HG03575 (cell line): ENCODE measurements at regions not wholly inside any gene's neighbourhood (a gene's known extent, or its start where the extent isn't known, plus 50 kb on each side); places are given as distances from the start of the nearest gene placed in this dataset.

Source experiments
- ATAC-seq: cut with Tn5 transposase; IDR thresholded peaks from one replicate; pipeline ENCODE4 v1.9.1; 2021; ENCODE audit not compliant: unreplicated experiment, insufficient number of reproducible peaks, low FRiP score; ENCODE audit errors: extremely low read depth

- no peak for ATAC-seq
These were observed 50.8 kb upstream of the KLHL13 start for GRCh38 chrX:118167361-118167760.

DNA sequence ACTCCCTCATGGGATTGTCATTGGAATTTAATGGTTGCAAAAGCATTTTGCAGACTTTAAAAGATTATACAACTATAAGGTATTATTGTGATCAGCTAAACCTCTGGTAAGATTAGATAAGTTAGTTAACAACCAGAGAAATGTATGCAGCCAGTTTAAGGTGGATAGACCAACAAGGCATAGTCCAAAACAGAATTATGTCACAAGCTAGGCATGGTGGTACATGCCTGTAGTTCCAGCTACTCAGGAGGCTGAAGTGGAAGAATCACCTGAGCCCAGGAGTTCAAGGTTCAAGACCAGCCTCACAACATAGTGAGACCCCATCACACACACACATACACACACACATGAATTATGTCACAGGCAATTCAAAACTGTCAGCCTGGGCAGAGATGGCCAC, 54.7 kb upstream of the KLHL13 start:
- no peak for ATAC-seq

GRCh38 chrX:118174516-118175098, 58.0 kb upstream of the KLHL13 start:
- no peak for ATAC-seq

DNA sequence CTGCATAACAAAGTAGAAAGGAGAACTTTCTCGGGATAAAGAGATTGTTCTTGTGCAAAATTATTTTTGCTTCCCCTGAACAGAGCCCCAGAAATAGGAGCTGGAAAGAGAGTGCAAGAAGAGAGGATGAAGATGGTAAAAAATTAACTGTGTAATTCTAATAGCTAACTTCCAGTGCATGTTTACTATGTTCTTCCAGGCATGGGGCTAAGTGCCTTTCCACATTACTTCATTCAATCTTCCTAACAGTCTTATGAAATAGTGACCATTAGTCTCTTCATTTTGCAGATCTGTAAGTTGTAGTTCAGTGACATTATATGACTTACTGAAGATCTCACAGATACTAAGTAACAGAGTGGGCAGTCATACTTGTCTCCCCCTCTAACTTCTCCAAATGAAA, 61.1 kb upstream of the KLHL13 start:
- no peak for ATAC-seq

GRCh38 chrX:118178450-118178849, 61.8 kb upstream of the KLHL13 start:
- ATAC-seq, result no peak

GRCh38 chrX:118179161-118179560, 62.6 kb upstream of the KLHL13 start:
- ATAC-seq, result no peak

DNA sequence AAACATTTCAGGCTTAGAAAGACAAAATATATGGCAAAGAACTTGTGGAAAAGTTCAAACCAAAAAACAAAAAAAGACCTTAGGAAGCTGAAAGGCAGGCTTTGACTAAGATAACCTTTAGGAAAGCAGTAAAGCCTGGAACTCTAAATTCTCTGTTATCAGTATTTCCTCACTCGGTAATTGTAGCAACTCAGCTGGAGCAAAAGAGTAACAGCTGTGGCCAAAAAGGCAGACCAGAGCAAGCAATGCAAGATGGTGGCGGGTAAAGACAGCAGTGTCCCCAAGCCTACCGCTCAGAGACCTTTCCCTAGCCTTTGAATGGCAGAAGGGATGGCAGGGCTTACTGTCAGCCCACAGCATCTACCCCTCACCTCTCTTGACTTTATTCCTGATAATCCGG, 63.1 kb upstream of the KLHL13 start:
- no peak for ATAC-seq

GRCh38 chrX:118181030-118181429, 64.4 kb upstream of the KLHL13 start:
- ATAC-seq, result no peak

- ATAC-seq, result no peak
These were observed 65.4 kb upstream of the KLHL13 start for GRCh38 chrX:118182025-118182424.

DNA sequence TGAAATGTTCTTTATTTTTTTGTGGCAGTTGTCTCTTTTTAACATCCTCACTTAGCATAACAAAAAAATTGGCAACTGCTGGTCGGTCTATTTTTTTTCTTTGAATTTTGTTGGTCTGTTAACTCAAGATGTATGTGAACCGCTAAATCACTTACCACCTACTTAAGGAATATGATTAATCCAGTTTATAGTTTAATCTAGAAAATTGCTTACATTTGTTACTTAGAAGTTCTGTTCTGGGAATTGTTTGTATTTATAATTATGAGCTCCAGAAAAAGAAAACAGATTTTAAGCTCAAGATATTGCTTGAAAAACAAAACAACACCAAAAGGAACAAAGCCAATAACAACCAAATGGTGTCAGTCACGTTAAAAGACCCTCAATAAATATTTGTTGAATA, 66.1 kb upstream of the KLHL13 start:
- ATAC-seq, result no peak

DNA sequence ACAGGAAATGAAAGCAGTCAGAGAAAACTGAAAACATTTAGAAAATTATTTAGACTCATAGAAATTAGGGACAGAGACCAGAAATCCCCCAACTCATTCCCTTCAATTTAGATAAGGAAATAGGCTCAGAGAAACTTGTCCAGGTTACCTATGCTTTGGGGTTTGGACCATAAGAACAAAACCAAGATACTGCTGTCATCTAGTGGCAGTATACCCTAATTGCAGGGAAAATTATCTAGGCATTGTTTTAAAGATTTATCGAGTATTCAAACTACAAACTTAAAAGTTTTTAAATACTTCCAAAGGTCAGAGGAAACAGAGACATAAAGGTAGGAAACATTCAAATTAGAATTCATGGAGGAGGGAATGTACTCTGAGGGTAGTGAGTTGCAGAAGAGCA, 67.0 kb upstream of the KLHL13 start:
- ATAC-seq, result no peak

DNA sequence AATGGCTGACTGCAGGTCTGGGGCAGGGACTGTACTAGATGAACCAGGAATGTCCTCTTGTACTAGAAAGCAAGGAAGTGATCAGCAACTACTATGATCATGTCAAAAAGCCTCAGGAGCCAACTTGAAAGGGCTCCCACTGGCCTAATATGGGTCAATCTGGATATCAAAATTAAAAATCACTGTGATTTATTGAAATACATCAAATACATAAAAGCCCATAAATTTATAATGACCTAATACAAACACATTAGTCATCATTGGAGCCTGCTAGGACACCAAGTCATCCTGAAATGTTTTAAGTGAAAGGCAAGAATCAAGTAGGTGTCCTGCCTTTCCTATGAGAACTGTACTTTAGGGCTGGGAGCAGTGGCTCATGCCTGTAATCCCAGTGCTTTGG, 70.5 kb upstream of the KLHL13 start:
- ATAC-seq, result no peak

- no peak for ATAC-seq
These were observed 72.4 kb upstream of the KLHL13 start for GRCh38 chrX:118189000-118189399.

DNA sequence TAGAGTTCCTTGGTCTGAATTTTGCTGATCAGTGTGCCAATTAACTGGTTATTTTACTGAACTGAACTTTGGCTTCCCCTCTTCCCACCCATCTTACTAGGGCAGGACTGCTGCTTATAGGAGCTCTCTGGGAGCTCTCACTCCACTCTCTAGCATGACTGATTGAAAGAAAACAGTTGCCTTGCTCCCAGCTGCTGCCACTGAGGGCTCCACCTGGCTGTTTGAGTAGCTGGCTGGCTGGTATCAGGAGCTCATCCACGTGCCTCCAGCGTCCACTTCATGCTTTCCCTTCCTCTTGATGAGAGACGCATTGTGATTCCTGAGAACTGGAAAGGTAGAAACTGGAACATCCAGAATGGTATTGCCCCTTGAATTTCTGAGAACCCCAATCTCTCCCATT, 73.0 kb upstream of the KLHL13 start:
- no peak for ATAC-seq

GRCh38 chrX:118197730-118198129, 81.1 kb upstream of the KLHL13 start:
- ATAC-seq, result no peak

GRCh38 chrX:118198577-118198976, 82.0 kb upstream of the KLHL13 start:
- ATAC-seq, result no peak

DNA sequence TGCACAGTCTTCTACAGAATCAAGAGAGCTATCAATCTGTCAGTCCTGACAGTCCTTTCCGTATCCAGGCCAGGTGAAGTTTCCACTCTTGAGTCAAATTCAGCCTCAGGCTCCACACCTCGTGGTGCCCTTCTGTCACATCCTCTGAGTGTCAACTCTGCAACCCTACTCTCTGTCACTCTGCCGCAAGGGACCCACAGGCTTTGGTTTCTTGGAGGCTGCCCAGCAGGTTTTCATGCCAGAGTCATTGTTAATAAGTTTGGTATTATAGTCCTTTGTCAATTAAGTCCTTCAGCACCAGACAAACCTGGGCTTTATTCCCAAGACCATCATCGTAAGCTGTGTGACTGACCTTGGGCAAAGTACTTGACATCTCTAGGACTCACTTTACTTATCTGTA, 83.4 kb upstream of the KLHL13 start:
- ATAC-seq, result no peak

GRCh38 chrX:118205421-118206395, 89.1 kb upstream of the KLHL13 start:
- ATAC-seq, result no peak

DNA sequence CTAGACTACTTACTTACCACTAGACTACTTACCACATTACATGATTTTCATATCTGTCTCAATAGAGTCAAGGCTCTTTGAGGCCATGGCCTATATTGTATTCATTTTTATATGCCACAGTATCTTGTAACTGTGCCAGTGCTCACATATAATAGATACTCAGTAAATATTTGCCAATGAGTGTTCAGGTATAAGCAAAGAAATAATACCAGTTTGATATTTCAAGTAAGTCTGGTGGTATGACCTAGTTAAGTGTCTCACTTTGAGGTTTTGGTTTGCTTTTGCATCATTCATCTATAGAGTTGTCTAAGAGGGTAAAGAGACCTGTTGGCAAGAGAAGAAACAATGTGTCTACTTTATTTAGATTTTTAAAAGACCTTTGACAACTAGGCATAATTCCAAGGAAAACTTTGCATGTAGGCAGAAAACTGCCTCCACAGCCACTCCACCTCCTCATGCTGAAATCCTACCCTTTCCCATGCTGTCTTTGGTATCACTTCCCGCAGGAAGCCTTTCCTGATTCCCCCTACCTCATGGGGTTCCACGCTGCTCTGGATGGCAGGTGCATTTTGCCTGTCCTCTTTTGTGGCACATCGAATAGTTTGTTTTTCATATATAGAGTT, 91.3 kb upstream of the KLHL13 start:
- no peak for ATAC-seq

- ATAC-seq, result no peak
These were observed 91.9 kb upstream of the KLHL13 start for GRCh38 chrX:118208481-118208880.
